ENCODE measurements at regions not wholly inside any gene's neighbourhood (a gene's known extent, or its start where the extent isn't known, plus 50 kb on each side); places are given as distances from the start of the nearest gene placed in this dataset.

GRCh38 chr2:128374711-128375413 is 56.2 kb upstream of the HS6ST1 start:
- Histone ChIP-seq H3K4me1 (ENCODE audit: control insufficient read depth, insufficient read depth, low read length) (peaks cover 35% of the 10 kb centered on the region), H3K9me3 (ENCODE audit: control insufficient read depth, low read length) (no peaks in the 10 kb centered on the region), H3K4me3 (ENCODE audit: insufficient read depth, low read depth, low read length) (no peak overlapping the region), H3K27me3 (ENCODE audit: control insufficient read depth, insufficient read depth, low read length, poor library complexity, severe bottlenecking) (peaks cover 58% of the 10 kb centered on the region), H3K27ac (ENCODE audit: insufficient read depth, low read depth, low read length, poor library complexity, severe bottlenecking) (no peak overlapping the region), H3K36me3 (ENCODE audit: control insufficient read depth, insufficient read depth, low read length) (no peaks in the 10 kb centered on the region)
- 91% methylated on average over 19 of the region's 19 CpGs for WGBS, 2 experiments

GRCh38 chr2:128375454-128375853 is 56.8 kb upstream of the HS6ST1 start:
- Histone ChIP-seq H3K27ac (ENCODE audit: insufficient read depth, low read depth, low read length, poor library complexity, severe bottlenecking) (no peak overlapping the region), H3K4me3 (ENCODE audit: insufficient read depth, low read depth, low read length) (no peak overlapping the region), H3K4me1 (ENCODE audit: control insufficient read depth, insufficient read depth, low read length) (peaks cover 36% of the 10 kb centered on the region), H3K27me3 (ENCODE audit: control insufficient read depth, insufficient read depth, low read length, poor library complexity, severe bottlenecking) (peaks cover 59% of the 10 kb centered on the region), H3K9me3 (ENCODE audit: control insufficient read depth, low read length) (no peaks in the 10 kb centered on the region), H3K36me3 (ENCODE audit: control insufficient read depth, insufficient read depth, low read length) (no peaks in the 10 kb centered on the region)
- WGBS, 2 experiments, result 94 to 95% methylated on average over 6 to 7 of the region's 7 CpGs

DNA sequence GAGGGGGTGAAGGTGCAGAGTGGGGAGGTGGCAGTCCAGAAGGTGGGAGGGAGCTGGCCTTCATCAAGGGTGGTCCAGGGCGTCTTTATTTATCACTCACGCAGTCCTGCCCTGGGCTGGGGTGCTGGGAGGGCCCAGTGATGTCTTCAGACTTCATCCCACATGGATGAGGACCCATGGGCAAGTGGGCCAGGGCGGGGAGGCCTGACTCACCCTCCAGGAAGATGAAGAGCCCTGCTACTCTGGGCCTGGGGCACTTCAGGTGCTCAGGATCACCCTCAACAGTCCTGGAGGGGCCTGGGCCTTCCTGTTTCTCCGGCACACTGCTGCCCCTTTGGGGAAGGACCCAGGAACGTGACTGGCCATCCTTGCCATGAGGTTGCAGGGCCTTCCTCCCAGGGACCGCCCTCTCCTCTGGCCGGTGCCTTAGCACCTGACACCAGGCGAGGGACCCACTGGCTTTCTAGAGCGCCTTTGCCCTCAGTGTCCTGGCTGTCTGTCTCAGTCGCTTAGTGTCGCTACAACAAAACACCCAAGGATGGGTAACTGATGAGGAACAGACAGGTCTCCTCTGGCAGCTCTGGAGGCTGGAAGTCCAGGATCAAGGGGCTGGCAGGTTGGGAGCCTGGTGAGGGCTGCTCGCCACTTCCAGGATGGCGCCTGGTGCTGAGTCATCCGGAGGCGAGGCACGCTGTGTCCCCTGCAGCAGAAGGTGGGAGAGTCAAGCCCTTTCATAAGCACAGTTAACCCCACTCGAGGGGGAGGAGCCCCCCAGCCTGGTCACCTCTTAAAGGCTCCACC is 57.8 kb upstream of the HS6ST1 start:
- Histone ChIP-seq H3K9me3 (ENCODE audit: control insufficient read depth, low read length) (no peaks in the 10 kb centered on the region), H3K4me1 (ENCODE audit: control insufficient read depth, insufficient read depth, low read length) (peaks cover 41% of the 10 kb centered on the region), H3K4me3 (ENCODE audit: insufficient read depth, low read depth, low read length) (no peak overlapping the region), H3K36me3 (ENCODE audit: control insufficient read depth, insufficient read depth, low read length) (no peaks in the 10 kb centered on the region), H3K27ac (ENCODE audit: insufficient read depth, low read depth, low read length, poor library complexity, severe bottlenecking) (no peak overlapping the region), H3K27me3 (ENCODE audit: control insufficient read depth, insufficient read depth, low read length, poor library complexity, severe bottlenecking) (peaks cover 61% of the 10 kb centered on the region)
- 86% methylated on average over 17 of the region's 17 CpGs for WGBS, 2 experiments

DNA sequence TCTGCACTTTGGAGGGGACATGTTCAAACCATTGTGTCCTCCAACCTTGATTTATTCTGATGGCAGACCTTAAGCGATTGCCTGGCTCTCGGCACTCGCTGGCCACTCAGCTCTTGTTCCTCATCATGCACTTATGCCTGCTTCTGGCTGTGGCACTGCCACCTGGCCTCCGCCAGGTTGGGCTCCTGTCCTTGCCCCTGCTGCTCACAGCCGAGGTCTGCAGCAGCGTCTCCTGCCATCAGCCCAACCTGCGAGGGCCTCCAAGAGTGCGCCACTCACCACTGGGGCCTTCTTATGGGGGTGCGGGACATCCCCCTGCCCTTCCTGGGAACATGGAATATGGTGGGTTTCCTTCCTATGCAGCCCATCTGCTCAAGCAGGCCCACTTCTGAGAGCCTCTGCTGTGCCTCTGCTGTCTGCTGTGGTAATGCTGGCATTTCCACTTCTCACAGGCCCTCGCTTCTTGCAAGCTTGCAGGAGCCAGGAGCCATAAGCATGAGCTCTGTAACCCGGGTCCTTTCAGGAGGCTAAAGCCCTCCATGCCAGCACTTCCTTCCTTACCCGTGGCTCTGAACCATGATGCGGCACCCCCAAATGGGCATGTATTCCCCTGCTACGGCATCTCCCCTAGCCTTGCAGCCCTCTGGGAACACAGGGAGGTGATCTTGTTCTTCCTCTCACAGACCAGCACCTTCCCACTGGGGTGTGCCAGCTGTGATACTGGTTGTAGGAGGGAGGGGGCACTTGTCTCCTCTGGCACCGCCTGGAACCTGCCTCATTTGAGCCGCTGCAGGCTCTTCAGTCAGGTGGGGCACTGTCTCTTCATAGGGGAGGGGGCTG is 58.6 kb upstream of the HS6ST1 start:
- Histone ChIP-seq H3K27ac (ENCODE audit: insufficient read depth, low read depth, low read length, poor library complexity, severe bottlenecking) (no peak overlapping the region), H3K4me3 (ENCODE audit: insufficient read depth, low read depth, low read length) (no peak overlapping the region), H3K4me1 (ENCODE audit: control insufficient read depth, insufficient read depth, low read length) (peaks cover 48% of the 10 kb centered on the region), H3K27me3 (ENCODE audit: control insufficient read depth, insufficient read depth, low read length, poor library complexity, severe bottlenecking) (peaks cover 60% of the 10 kb centered on the region), H3K36me3 (ENCODE audit: control insufficient read depth, insufficient read depth, low read length) (no peaks in the 10 kb centered on the region), H3K9me3 (ENCODE audit: control insufficient read depth, low read length) (no peaks in the 10 kb centered on the region)
- 93 to 94% methylated on average over 16 of the region's 16 CpGs for WGBS, 2 experiments

DNA sequence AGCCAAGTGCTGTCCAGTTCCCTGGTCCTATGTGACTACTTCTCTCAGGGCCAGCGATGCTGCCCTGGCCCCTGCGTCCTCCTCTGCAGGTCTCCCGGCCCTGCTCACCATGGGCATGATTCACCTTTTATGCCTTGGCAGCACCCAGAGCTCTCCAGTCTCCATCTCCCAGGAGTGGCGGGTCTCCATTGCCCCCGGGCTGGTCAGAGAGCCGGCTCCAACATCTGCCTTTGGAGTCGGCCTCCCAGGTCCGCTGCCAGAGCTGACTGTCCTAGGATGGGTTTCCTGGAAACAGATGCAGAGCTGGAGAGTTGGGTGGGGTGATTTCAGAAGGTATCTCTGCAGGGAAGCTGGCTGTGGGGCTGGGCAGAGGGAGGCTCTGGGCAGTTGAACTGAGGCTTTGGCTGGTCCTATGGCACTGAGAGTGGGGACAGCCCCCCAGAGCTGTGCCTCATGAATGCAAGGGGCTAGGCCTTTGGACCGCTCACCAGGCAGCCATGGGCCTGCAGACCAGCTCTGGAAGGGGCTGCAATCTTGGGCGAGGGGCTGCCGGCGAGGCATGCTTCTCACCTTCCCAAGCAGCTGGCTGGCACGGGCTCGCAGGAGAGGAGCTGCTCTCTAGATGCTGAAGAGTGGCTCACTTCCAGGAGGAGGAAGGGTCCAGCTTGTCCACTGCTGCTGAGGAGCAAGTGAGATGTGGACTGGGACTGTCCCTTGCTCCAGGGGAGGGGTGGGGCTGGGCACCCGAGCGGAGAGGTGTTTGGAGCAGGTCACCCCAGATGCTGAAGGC is 59.8 kb upstream of the HS6ST1 start:
- Histone ChIP-seq H3K4me1 (ENCODE audit: control insufficient read depth, insufficient read depth, low read length) (peaks cover 48% of the 10 kb centered on the region), H3K27me3 (ENCODE audit: control insufficient read depth, insufficient read depth, low read length, poor library complexity, severe bottlenecking) (peaks cover 60% of the 10 kb centered on the region), H3K9me3 (ENCODE audit: control insufficient read depth, low read length) (no peaks in the 10 kb centered on the region), H3K36me3 (ENCODE audit: control insufficient read depth, insufficient read depth, low read length) (no peaks in the 10 kb centered on the region), H3K27ac (ENCODE audit: insufficient read depth, low read depth, low read length, poor library complexity, severe bottlenecking) (peak overlapping the region; percentile 36), H3K4me3 (ENCODE audit: insufficient read depth, low read depth, low read length) (no peak overlapping the region)
- 85% methylated on average over 16 of the region's 16 CpGs for WGBS, 2 experiments

DNA sequence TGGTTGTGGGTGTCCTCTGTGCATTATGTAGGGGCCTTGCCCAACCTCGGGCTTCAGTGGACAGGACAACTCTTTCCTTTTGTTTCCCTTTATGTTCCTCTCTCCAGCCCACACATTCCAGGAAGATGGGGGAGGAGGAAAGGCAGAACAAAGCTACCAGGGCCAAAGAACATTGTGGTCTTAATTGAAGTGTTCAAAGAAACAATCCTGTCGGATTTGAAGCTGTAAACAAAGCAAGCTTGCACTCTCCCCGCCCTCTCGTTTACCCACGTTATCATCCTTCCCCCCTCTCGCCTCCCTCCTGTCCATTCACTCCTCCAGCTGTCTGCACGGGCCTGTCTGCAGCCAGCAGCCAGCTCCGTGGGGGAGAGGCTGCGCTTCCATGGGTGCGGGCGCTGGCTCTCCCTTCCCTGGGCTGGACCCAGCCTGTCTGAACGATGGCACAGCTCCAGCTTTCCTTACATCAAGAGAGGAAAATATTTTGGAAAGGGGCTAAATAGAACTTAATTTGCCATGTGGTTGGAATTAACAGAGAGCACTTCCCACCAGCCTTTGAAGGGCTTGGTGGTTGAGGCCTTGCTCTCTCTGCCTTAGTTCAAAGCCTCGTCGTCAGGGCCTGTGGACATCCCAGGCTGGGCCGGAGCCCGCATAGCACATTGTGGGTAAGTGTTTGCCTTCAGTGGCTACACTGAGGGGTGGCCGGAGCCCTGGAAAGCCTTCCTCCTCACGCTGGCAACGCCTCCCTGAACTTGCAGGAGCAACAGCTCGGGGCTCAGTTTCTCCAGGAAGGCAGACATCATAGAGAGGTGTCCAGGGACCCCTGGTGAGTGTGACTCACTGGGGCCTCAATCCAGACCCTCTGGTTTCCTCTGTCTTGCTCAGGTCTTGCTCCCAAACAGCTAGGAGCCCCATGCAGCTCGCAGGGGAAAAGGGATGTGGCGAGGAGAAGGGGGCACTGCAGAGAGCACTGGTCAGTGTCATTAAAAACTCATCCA is 60.6 kb upstream of the HS6ST1 start:
- Histone ChIP-seq H3K4me3 (ENCODE audit: insufficient read depth, low read depth, low read length) (no peak overlapping the region), H3K27ac (ENCODE audit: insufficient read depth, low read depth, low read length, poor library complexity, severe bottlenecking) (peak overlapping the region; percentile 36), H3K4me1 (ENCODE audit: control insufficient read depth, insufficient read depth, low read length) (peaks cover 48% of the 10 kb centered on the region), H3K27me3 (ENCODE audit: control insufficient read depth, insufficient read depth, low read length, poor library complexity, severe bottlenecking) (peaks cover 53% of the 10 kb centered on the region), H3K36me3 (ENCODE audit: control insufficient read depth, insufficient read depth, low read length) (no peaks in the 10 kb centered on the region), H3K9me3 (ENCODE audit: control insufficient read depth, low read length) (no peaks in the 10 kb centered on the region)
- WGBS, 2 experiments, result 46 to 48% methylated on average over 22 of the region's 22 CpGs

DNA sequence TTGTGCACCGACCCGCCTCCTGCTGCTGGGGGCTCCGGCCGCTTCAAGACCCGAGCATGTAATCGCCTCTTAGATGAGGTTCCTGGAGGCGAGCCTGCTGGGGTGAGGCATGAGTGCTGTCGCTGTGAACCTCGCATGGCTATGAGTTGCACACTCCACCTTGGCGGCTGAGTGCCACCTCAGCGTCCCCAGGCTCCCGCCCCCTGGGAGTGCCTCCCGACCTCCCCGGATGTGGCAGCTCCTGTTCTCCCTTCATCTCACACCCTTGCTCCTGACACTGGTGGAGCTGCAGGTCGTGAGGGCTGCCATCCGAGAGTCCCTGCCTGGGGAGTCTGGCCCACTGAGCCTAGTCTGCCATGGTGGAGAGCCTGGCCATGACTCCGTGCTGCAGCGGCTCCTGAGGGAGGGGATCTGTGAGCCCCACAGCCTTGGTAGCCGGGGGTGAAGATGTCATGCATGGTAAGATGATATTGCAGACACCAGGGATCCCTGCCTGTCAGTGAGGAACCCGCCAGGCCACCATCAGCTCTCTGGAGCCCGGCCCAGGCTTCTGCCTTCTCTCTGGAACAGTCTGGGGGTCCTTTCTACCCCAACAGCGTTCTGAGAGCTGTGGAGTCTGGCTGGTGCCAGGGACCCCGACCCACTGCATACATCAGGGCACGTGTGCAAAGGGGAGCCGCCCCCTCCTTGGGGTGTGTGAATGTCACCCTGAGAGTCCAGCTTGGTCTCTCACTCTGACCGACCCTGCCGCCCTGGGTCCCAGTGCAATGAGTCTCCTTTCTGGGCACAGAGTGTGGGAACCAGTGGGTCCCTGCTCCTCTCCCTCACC is 61.6 kb upstream of the HS6ST1 start:
- peaks cover 48% of the 10 kb centered on the region for H3K4me1 ChIP-seq (ENCODE audit: control insufficient read depth, insufficient read depth, low read length)
- H3K27ac ChIP-seq (ENCODE audit: insufficient read depth, low read depth, low read length, poor library complexity, severe bottlenecking), result no peak overlapping the region
- WGBS, 2 experiments, result 91 to 93% methylated on average over 27 of the region's 27 CpGs
- no peaks in the 10 kb centered on the region for H3K36me3 ChIP-seq (ENCODE audit: control insufficient read depth, insufficient read depth, low read length)
- no peaks in the 10 kb centered on the region for H3K9me3 ChIP-seq (ENCODE audit: control insufficient read depth, low read length)
- H3K27me3 ChIP-seq (ENCODE audit: control insufficient read depth, insufficient read depth, low read length, poor library complexity, severe bottlenecking), result peaks cover 48% of the 10 kb centered on the region
- H3K4me3 ChIP-seq (ENCODE audit: insufficient read depth, low read depth, low read length), result no peak overlapping the region

DNA sequence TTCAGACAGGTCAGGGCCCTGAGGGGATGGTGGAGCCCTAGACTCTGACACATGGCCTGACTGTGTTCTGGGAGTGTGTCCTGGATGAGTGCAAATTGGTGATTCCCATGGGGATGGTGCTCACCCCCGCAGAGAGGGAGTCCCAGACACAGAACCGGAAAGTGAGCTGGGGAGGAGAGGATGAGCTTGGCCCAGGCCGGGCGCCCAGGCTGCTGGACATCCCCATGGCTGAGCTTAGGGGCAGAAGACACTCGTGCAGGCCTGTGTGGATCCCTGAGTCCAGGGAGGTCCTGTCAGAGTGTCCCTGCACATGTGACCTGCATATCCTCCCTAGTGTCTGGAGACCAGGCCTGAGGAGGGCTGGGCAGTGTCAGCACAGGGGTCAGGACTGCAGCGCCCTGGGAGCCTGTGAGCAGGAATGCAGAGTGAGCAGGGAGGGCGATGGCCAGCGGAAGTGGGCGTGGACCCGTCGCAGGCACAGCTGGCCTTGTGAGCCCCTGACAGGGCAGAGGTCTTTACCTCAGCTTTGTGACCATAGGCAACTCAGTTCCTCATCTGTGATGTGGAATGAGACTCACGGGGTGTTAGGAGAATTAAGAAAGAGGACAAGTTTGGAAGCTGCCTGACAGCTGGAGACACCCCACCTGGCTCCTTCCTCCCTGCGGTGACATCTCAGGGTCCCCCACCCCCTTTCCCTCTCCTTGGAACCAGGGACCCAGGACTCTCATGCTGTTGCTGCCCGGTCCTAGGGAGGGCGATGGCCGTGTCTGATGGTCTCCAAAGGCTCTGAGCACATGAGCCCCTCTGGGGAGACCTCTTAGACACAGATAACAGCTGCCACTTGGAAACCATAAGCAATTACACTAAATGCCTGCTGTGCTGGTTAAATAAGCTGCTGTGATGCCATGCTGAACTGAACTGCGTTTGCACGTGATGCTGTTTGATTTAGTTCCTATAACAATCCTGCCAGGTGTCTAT is 62.6 kb upstream of the HS6ST1 start:
- Histone ChIP-seq H3K27me3 (ENCODE audit: control insufficient read depth, insufficient read depth, low read length, poor library complexity, severe bottlenecking) (peaks cover 39% of the 10 kb centered on the region), H3K36me3 (ENCODE audit: control insufficient read depth, insufficient read depth, low read length) (no peaks in the 10 kb centered on the region), H3K4me1 (ENCODE audit: control insufficient read depth, insufficient read depth, low read length) (peaks cover 48% of the 10 kb centered on the region), H3K4me3 (ENCODE audit: insufficient read depth, low read depth, low read length) (no peak overlapping the region), H3K9me3 (ENCODE audit: control insufficient read depth, low read length) (no peaks in the 10 kb centered on the region), H3K27ac (ENCODE audit: insufficient read depth, low read depth, low read length, poor library complexity, severe bottlenecking) (no peak overlapping the region)
- WGBS, 2 experiments, result 67 to 68% methylated on average over 18 of the region's 18 CpGs
